ENCODE measurements at regions not wholly inside any gene's neighbourhood (a gene's known extent, or its start where the extent isn't known, plus 50 kb on each side); places are given as distances from the start of the nearest gene placed in this dataset.

DNA sequence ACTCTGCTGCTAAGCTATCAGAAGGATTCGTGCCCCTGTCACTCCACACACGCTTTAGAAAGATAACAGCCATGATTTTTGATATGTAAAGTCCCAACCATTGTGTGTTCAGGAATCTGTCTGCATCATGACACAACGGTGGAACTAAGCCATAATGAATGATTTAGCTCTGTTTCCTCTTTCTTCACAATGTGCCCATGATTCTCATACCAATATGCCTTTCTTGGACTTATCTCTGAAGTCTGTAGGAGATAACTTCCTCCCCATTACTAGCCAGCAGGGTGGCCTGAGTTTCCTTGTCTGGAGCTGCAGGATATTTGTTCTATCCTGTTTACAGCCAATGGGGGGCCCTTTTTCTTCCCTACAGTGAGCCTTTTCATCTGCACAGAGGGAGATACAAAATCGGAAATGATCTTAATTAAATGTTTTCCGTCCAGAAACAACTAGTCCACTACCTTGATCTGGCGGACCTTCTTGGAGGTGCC, 511.7 kb downstream of the USP25 start:
- DNase-seq: no peak

DNA sequence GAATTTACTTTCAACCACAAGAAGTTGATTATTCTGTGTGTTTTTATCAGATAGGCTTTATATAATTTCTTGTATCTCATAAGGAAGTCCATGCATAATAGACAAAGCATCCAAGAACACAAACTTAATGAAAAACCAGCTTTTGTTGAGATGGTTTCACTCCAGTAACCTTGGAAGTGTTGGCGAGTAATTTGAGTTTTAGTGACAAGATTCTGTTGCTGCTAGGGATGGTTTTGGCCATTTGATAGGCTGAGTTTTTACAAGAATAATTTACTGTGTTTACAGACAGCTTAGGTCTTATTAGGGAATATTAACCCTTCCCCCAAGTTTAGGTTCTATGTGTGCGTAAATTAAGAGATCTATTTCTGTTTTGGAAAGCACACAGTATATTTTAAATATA, 513.6 kb downstream of the USP25 start:
- ATAC-seq (ENCODE audit: poor library complexity) (no peak), DNase-seq (no peak)
- intact Hi-C loops (cut with DNase I): no loop called here

More for the DNA sequence above, 511.7 kb downstream of the USP25 start:
- no peak for ATAC-seq (ENCODE audit: poor library complexity)
- intact Hi-C loops (cut with DNase I): no loop called here

GRCh38 chr21:16248705-16249104, 518.9 kb downstream of the USP25 start:
- ATAC-seq (ENCODE audit: poor library complexity) (no peak), DNase-seq (no peak)
- intact Hi-C loops (cut with DNase I): no loop called here

DNA sequence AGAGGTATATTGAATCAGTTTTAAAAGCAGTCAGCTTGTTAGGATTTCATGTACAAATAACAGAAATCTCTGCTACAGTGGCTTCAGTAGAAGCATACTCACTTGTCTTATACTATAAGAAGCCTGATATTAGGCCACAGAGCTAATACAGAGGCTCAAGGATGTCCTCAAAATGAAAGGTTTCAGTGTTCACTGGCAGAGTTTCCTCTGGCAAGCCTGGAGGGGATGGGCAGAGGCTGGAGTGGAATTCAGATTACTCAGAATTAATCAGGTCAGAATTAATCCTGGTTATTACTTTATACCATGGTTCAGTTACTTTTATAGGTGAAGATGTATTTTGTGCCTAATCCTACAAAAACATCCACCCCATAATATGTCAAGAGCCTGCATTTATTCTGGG, 520.5 kb downstream of the USP25 start:
- intact Hi-C loops (cut with DNase I): no loop called here
- no peak for ATAC-seq (ENCODE audit: poor library complexity)
- DNase-seq: no peak

GRCh38 chr21:16258844-16259611, 529.2 kb downstream of the USP25 start:
- no peak for ATAC-seq (ENCODE audit: poor library complexity)

DNA sequence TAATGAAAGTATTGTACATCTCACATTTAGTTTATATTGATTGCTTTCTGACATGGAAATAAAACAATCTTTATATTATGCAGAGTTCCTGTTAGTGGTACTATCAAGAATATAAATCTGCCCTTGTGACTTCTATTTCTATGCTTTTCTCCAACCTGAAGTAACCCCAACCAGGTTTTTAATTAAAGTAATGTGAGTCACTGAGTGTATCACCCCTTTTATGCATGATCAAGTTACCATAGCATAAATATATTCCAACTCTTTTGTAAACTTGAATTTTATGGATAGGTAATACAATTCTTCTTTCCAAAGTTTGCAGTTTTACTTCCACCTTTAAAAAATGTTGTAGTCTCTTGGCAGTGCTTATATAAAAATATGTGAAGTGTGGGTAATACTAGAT, 532.3 kb downstream of the USP25 start:
- intact Hi-C loops (cut with DNase I): no loop called here
- DNase-seq (no peak), ATAC-seq (ENCODE audit: poor library complexity) (no peak)

More at GRCh38 chr21:16258844-16259611, 529.2 kb downstream of the USP25 start:
- intact Hi-C loops (cut with DNase I): no loop called here
- DNase-seq: no peak

- ATAC-seq (ENCODE audit: poor library complexity) (peak; percentile 71), DNase-seq (no peak)
- intact Hi-C loops (cut with DNase I): no loop called here
Measured at GRCh38 chr21:16264319-16264718, 534.5 kb downstream of the USP25 start.

GRCh38 chr21:16269476-16269875, 539.7 kb downstream of the USP25 start:
- no peak for DNase-seq
- intact Hi-C loops (cut with DNase I): no loop called here
- ATAC-seq (ENCODE audit: poor library complexity): no peak

GRCh38 chr21:16279731-16280581, 550.2 kb downstream of the USP25 start:
- intact Hi-C loops (cut with DNase I): no loop called here

DNA sequence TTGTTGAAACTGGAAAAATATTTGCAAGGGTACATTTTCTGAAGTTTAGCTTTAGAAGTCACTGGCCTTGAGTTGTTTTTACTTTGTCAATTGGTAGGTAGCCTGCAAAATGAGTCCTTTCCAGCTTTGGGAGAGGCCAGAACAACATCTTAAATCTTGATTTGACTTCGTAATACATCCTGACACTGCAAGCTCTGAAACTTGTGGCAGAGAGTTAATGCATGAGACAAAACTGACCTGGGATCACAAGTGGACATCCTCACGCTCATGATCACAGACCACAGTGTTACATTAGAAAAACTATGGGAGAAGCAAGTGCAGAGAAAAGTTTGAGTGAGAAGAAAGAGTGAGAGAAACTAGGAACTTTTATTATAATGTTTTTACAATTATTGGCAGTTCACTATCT, 550.9 kb downstream of the USP25 start:
- intact Hi-C loops (cut with DNase I): no loop called here
- ATAC-seq (ENCODE audit: poor library complexity) (peak; percentile 53), DNase-seq (no peak)

More at GRCh38 chr21:16279731-16280581, 550.2 kb downstream of the USP25 start:
- ATAC-seq (ENCODE audit: poor library complexity): peak; percentile 91
- peak; percentile 55 for DNase-seq

- DNase-seq (no peak), ATAC-seq (ENCODE audit: poor library complexity) (no peak)
- intact Hi-C loops (cut with DNase I): no loop called here
Measured at GRCh38 chr21:16283516-16283915, 553.7 kb downstream of the USP25 start.

- intact Hi-C loops (cut with DNase I): no loop called here
- no peak for DNase-seq
Measured at GRCh38 chr21:16285605-16286126, 555.9 kb downstream of the USP25 start.

DNA sequence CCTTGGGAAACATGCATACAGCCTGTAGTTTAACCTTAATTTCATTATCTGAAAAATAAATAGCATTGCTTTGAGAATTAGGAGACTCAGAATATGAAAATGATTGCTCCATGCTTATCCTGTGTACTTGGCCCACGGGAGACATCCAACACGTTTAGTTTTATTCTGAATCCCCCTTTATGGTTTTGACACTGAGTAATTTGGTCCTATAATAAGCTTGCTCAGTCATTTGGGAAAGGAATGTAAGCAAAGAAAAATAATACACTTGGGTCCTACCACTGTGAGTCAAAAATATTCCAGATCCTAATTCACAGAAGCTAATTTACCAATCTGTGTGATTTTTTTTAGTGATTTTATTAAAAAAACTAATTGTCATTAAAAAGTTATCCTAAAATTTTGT, 557.3 kb downstream of the USP25 start:
- intact Hi-C loops (cut with DNase I): no loop called here
- ATAC-seq (ENCODE audit: poor library complexity) (no peak), DNase-seq (no peak)

More at GRCh38 chr21:16285605-16286126, 555.9 kb downstream of the USP25 start:
- no peak for ATAC-seq (ENCODE audit: poor library complexity)

DNA sequence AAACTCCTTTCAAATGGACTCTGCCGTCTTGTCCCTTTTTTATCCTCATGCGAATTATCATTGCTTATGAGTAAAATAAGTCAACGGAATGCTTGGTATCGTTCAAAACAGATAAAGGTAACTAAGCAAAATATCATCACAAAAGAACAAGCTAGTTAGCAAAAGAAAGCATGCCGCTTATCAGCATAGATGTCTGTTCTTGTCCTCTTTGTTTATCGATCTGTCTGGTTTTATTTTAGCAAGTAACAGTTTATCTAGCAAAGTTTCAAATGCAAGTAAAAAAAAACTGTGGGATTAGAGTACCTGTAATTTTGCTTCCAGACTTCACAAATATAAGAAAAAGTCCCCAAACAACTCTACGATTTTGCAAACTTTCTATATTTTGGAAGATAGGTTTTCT, 561.5 kb downstream of the USP25 start:
- DNase-seq (no peak), ATAC-seq (ENCODE audit: poor library complexity) (no peak)
- intact Hi-C loops (cut with DNase I): no loop called here

GRCh38 chr21:16294128-16294527, 564.3 kb downstream of the USP25 start:
- DNase-seq: no peak
- peak; percentile 64 for ATAC-seq (ENCODE audit: poor library complexity)
- intact Hi-C loops (cut with DNase I): no loop called here

GRCh38 chr21:16302851-16303282, 573.1 kb downstream of the USP25 start:
- peak; percentile 87 for ATAC-seq (ENCODE audit: poor library complexity)
- peak; percentile 41 for DNase-seq
- intact Hi-C loops (cut with DNase I): no loop called here

GRCh38 chr21:16304174-16305095, 574.7 kb downstream of the USP25 start:
- intact Hi-C loops (cut with DNase I): no loop called here
- ATAC-seq (ENCODE audit: poor library complexity) (no peak), DNase-seq (no peak)

DNA sequence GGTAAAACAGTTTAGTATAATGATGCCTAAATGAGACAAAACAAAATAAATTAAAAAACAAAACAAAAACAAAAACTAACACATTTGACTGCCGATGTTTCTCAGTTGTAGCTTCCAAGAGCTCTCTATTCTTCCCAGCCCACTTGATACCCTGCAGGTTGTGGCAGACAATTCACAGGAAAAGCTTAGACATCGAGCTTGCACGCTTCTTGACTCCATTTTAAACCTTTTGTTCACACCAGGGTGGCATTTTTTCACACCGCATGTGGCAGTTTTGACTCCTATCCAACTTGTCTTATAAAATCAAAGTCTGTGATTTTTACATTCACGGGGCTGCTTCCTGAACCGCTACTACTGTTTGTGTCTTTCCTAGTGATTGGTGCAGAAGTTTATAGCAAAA, 575.9 kb downstream of the USP25 start:
- ATAC-seq (ENCODE audit: poor library complexity): peak; percentile 38
- intact Hi-C loops (cut with DNase I): no loop called here

More for the DNA sequence above, 575.9 kb downstream of the USP25 start:
- no peak for DNase-seq
